KG1 (cell line): ENCODE measurements at regions not wholly inside any gene's neighbourhood (a gene's known extent, or its start where the extent isn't known, plus 50 kb on each side); places are given as distances from the start of the nearest gene placed in this dataset.

Experiments
- DNase-seq: peaks from one replicate; lab custom pipeline; 2025; lab: John Stamatoyannopoulos, UW

GRCh38 chr1:36542962-36543515 lies 60.3 kb upstream of the CSF3R start:
- DNase-seq: no peak

GRCh38 chr1:36542024-36542961 lies 59.6 kb upstream of the CSF3R start:
- DNase-seq: no peak

- DNase-seq: no peak
Measured at GRCh38 chr1:36540056-36540455, 57.3 kb upstream of the CSF3R start.

- DNase-seq: no peak
Measured at GRCh38 chr1:36539526-36539925, 56.8 kb upstream of the CSF3R start.

GRCh38 chr1:36537991-36538390 lies 55.3 kb upstream of the CSF3R start:
- no peak for DNase-seq

GRCh38 chr1:36537190-36537768 lies 54.6 kb upstream of the CSF3R start:
- no peak for DNase-seq

GRCh38 chr1:36536727-36537126 lies 54.0 kb upstream of the CSF3R start:
- DNase-seq: no peak

- DNase-seq: no peak
Measured at GRCh38 chr1:36534711-36535412, 52.1 kb upstream of the CSF3R start.

GRCh38 chr1:36533897-36534296 lies 51.2 kb upstream of the CSF3R start:
- no peak for DNase-seq

GRCh38 chr1:36532810-36533401 lies 50.2 kb upstream of the CSF3R start:
- DNase-seq: no peak
